ENCODE measurements at regions not wholly inside any gene's neighbourhood (a gene's known extent, or its start where the extent isn't known, plus 50 kb on each side); places are given as distances from the start of the nearest gene placed in this dataset.
"Not testable (repeated sequence)": the region's sequence is repeated elsewhere in the genome, so short reads cannot be mapped to it uniquely, and the experiment has no call there.

DNA sequence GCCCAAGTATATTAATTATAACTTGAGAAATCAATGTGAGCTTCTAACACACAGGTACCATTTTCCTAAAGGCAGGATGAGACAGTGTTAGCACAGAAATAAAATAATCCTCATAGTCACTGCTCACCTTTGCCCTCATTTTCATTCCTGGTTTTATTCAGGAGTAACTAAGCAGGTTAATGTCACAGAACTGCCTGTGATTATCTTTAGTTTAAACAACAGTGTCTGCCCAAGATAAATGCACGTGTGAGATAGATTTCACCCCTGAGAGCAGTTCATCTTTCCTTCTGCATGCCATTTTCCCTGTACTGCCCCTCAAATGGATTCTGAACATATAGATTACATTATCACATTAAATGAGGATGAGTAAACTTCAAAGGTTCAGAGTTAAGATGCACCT, 250.7 kb downstream of the RMST start:
- no peak overlapping the region for H3K27ac Mint-ChIP-seq
- no peaks in the 10 kb centered on the region for H3K4me1 Mint-ChIP-seq (ENCODE audit: low read depth)
- peaks cover 34% of the 10 kb centered on the region for H3K9me3 Mint-ChIP-seq
- H3K4me3 Mint-ChIP-seq, result no peak overlapping the region
- TF ChIP-seq, protein P1, sequence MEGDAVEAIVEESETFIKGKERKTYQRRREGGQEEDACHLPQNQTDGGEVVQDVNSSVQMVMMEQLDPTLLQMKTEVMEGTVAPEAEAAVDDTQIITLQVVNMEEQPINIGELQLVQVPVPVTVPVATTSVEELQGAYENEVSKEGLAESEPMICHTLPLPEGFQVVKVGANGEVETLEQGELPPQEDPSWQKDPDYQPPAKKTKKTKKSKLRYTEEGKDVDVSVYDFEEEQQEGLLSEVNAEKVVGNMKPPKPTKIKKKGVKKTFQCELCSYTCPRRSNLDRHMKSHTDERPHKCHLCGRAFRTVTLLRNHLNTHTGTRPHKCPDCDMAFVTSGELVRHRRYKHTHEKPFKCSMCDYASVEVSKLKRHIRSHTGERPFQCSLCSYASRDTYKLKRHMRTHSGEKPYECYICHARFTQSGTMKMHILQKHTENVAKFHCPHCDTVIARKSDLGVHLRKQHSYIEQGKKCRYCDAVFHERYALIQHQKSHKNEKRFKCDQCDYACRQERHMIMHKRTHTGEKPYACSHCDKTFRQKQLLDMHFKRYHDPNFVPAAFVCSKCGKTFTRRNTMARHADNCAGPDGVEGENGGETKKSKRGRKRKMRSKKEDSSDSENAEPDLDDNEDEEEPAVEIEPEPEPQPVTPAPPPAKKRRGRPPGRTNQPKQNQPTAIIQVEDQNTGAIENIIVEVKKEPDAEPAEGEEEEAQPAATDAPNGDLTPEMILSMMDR (IDR thresholded peaks at IDR 0.05), result no peak
- DNase-seq, result no peak
- no peaks in the 10 kb centered on the region for H3K36me3 Mint-ChIP-seq (ENCODE audit: low read depth)
- H3K27me3 Mint-ChIP-seq (ENCODE audit: insufficient read depth), result no peaks in the 10 kb centered on the region

DNA sequence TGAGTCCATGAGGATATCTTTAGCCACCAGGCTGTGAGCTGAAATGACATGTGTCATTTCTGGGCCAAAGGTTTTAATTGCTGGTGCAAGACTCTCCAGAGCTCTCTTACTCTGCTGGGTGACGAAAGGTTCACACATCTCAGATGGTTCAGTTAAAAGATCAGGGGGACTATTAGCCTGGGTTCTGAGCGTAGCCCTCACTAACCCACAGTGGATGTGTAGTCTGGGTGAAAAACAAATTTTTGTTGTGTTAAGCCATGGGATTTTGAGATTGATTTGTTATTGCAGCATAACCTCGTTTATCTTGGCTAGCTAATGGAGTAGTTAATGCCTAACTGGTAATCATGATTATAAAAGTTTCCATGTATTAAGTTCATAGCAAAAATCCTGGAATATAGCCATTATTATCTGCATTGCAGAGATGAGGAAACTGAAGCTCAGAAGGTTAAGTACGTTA, 251.5 kb downstream of the RMST start:
- H3K9me3 Mint-ChIP-seq, result peaks cover 35% of the 10 kb centered on the region
- DNase-seq, result no peak
- no peak overlapping the region for H3K4me3 Mint-ChIP-seq
- TF ChIP-seq, protein P1 (IDR thresholded peaks at IDR 0.05), result no peak
- H3K27me3 Mint-ChIP-seq (ENCODE audit: insufficient read depth), result no peaks in the 10 kb centered on the region
- H3K36me3 Mint-ChIP-seq (ENCODE audit: low read depth), result no peaks in the 10 kb centered on the region
- H3K4me1 Mint-ChIP-seq (ENCODE audit: low read depth), result no peaks in the 10 kb centered on the region
- H3K27ac Mint-ChIP-seq, result no peak overlapping the region

DNA sequence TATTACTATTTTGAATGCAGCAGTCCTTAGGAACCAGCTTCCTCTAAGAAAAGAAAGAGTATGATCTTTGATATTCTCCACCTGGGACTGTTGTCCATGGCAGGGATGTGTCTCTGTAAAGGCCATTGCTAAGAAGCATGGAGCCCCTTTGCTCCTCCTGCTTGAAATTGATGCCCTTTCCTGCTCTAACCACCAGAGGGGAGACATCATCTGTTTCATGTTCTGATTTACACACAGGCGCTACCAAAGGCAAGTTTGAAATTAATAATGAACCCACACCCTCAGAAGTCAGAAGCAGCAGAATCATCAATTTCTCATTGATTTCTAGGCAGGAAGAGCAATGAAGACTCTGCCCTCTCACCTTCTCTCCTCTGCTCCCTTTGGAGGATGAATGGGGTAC, 253.8 kb downstream of the RMST start:
- DNase-seq, result no peak
- H3K4me1 Mint-ChIP-seq (ENCODE audit: low read depth), result no peaks in the 10 kb centered on the region
- no peak overlapping the region for H3K27ac Mint-ChIP-seq

DNA sequence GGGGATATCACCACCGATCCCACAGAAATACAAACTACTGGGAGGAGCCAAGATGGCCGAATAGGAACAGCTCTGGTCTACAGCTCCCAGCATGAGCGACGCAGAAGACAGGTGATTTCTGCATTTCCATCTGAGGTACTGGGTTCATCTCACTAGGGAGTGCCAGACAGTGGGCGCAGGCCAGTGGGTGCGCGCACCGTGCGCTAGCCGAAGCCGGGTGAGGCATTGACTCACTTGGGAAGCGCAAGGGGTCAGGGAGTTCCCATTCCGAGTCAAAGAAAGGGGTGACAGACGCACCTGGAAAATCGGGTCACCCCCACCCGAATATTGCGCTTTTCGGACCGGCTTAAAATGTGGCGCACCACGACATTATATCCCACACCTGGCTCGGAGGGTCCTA, 261.2 kb downstream of the RMST start:
- not testable (repeated sequence) for H3K4me1 Mint-ChIP-seq (ENCODE audit: low read depth); DNase-seq; H3K36me3 Mint-ChIP-seq (ENCODE audit: low read depth); H3K27me3 Mint-ChIP-seq (ENCODE audit: insufficient read depth); H3K27ac Mint-ChIP-seq; H3K4me3 Mint-ChIP-seq
- peaks cover 37% of the 10 kb centered on the region for H3K9me3 Mint-ChIP-seq

More for the DNA sequence above, 253.8 kb downstream of the RMST start:
- H3K36me3 Mint-ChIP-seq (ENCODE audit: low read depth), result no peaks in the 10 kb centered on the region; the same call in 1 of the 2 replicates
- H3K27me3 Mint-ChIP-seq (ENCODE audit: insufficient read depth), result no peaks in the 10 kb centered on the region
- H3K9me3 Mint-ChIP-seq, result peaks cover 54% of the 10 kb centered on the region
- TF ChIP-seq, protein P1 (IDR thresholded peaks at IDR 0.05), result no peak
- no peak overlapping the region for H3K4me3 Mint-ChIP-seq

GRCh38 chr12:97745406-97746101, 282.9 kb downstream of the RMST start:
- DNase-seq, result no peak
- Mint-ChIP-seq H3K9me3 (peaks cover 59% of the 10 kb centered on the region), H3K36me3 (ENCODE audit: low read depth) (peaks cover 6% of the 10 kb centered on the region), H3K4me1 (ENCODE audit: low read depth) (no peaks in the 10 kb centered on the region), H3K4me3 (no peak overlapping the region), H3K27me3 (ENCODE audit: insufficient read depth) (no peaks in the 10 kb centered on the region), H3K27ac (no peak overlapping the region)
- TF ChIP-seq, protein P1 (IDR thresholded peaks at IDR 0.05), result no peak

DNA sequence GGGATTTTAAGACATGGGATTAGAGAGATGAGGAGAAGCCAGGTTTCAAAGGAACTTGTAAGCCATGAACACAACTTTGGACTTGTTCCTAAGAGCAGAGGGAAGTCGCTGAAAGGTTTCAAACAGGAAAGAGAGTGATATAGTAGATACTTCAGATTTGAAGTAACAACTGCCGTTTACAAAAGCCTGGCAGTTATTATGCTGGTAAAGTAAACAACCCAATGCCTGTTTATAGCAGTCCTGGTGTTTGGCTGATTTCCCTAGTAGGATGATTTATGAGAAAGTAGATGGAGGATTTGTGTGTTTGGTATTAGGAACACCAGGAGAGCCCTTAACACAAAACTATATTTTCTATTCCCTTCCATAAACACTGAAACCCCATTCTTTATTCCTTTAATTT, 285.7 kb downstream of the RMST start:
- TF ChIP-seq, protein P1 (IDR thresholded peaks at IDR 0.05), result no peak
- no peak overlapping the region for H3K4me3 Mint-ChIP-seq
- H3K27me3 Mint-ChIP-seq (ENCODE audit: insufficient read depth), result no peaks in the 10 kb centered on the region
- no peak overlapping the region for H3K27ac Mint-ChIP-seq
- DNase-seq, result no peak
- H3K36me3 Mint-ChIP-seq (ENCODE audit: low read depth), result peaks cover 6% of the 10 kb centered on the region
- H3K4me1 Mint-ChIP-seq (ENCODE audit: low read depth), result no peaks in the 10 kb centered on the region
- H3K9me3 Mint-ChIP-seq, result peaks cover 73% of the 10 kb centered on the region
